GM18861 (cell line): ENCODE measurements at regions not wholly inside any gene's neighbourhood (a gene's known extent, or its start where the extent isn't known, plus 50 kb on each side); places are given as distances from the start of the nearest gene placed in this dataset.
"Not testable (repeated sequence)": the region's sequence is repeated elsewhere in the genome, so short reads cannot be mapped to it uniquely, and the experiment has no call there.

ENCODE experiments used
- ATAC-seq: cut with Tn5 transposase; IDR thresholded peaks from one replicate; pipeline ENCODE4 v1.9.1; 2021; ENCODE audit not compliant: unreplicated experiment

GRCh38 chr7:97234494-97234893 lies 117.0 kb downstream of the SDHAF3 start:
- not testable (repeated sequence) for ATAC-seq

GRCh38 chr7:97246317-97246716 lies 128.8 kb downstream of the SDHAF3 start:
- no peak for ATAC-seq

- ATAC-seq = not testable (repeated sequence)
Measured at GRCh38 chr7:97258187-97258586, 140.7 kb downstream of the SDHAF3 start.

GRCh38 chr7:97269741-97270140 lies 152.2 kb downstream of the SDHAF3 start:
- no peak for ATAC-seq

- no peak for ATAC-seq
Measured at GRCh38 chr7:97270280-97270679, 152.8 kb downstream of the SDHAF3 start.

GRCh38 chr7:97271619-97272018 lies 154.1 kb downstream of the SDHAF3 start:
- ATAC-seq = no peak

- ATAC-seq = peak; percentile 85
Measured at GRCh38 chr7:97272237-97272975, 154.9 kb downstream of the SDHAF3 start.

- ATAC-seq = no peak
Measured at GRCh38 chr7:97275475-97275874, 158.0 kb downstream of the SDHAF3 start.

- ATAC-seq = no peak
Measured at GRCh38 chr7:97280950-97281349, 163.5 kb downstream of the SDHAF3 start.

GRCh38 chr7:97285348-97285747 lies 167.8 kb downstream of the SDHAF3 start:
- no peak for ATAC-seq

GRCh38 chr7:97293031-97293430 lies 175.5 kb downstream of the SDHAF3 start:
- ATAC-seq = no peak

- ATAC-seq = no peak
Measured at GRCh38 chr7:97298561-97298960, 181.1 kb downstream of the SDHAF3 start.

- no peak for ATAC-seq
Measured at GRCh38 chr7:97305589-97305988, 188.1 kb downstream of the SDHAF3 start.

GRCh38 chr7:97307521-97308108 lies 190.1 kb downstream of the SDHAF3 start:
- no peak for ATAC-seq

GRCh38 chr7:97313900-97314299 lies 196.4 kb downstream of the SDHAF3 start:
- no peak for ATAC-seq

GRCh38 chr7:97317575-97317974 lies 200.1 kb downstream of the SDHAF3 start:
- no peak for ATAC-seq

GRCh38 chr7:97329871-97330270 lies 212.4 kb downstream of the SDHAF3 start:
- ATAC-seq = not testable (repeated sequence)

- ATAC-seq = no peak
Measured at GRCh38 chr7:97337849-97338248, 220.4 kb downstream of the SDHAF3 start.

GRCh38 chr7:97342512-97342911 lies 225.0 kb downstream of the SDHAF3 start:
- ATAC-seq = no peak

- no peak for ATAC-seq
Measured at GRCh38 chr7:97346349-97346748, 228.9 kb downstream of the SDHAF3 start.

GRCh38 chr7:97351488-97351887 lies 234.0 kb downstream of the SDHAF3 start:
- ATAC-seq = no peak

GRCh38 chr7:97357459-97357858 lies 240.0 kb downstream of the SDHAF3 start:
- ATAC-seq = no peak

GRCh38 chr7:97372882-97373281 lies 255.4 kb downstream of the SDHAF3 start:
- ATAC-seq = no peak
